Activated CD4-positive, alpha-beta T cell treated with anti-CD3 and anti-CD28 coated beads, Interleukin-2, Interleukin-6, amounts not matched to agents 100 ng/mL and 50 ng/mL, durations not matched to agents 16 hours and 8 hours (primary cell): ENCODE measurements at regions not wholly inside any gene's neighbourhood (a gene's known extent, or its start where the extent isn't known, plus 50 kb on each side); places are given as distances from the start of the nearest gene placed in this dataset.

Source experiments
- DNase-seq: peaks from one replicate; pipeline ENCODE4 v3.0.0-alpha.2; 2020

- no peak for DNase-seq
Measured at GRCh38 chr5:144918371-144918770, 747.7 kb downstream of the KCTD16 start.

GRCh38 chr5:144915452-144915851 is 744.8 kb downstream of the KCTD16 start:
- DNase-seq, result no peak

- no peak for DNase-seq
Measured at GRCh38 chr5:144913661-144914060, 743.0 kb downstream of the KCTD16 start.

GRCh38 chr5:144896473-144896872 is 725.8 kb downstream of the KCTD16 start:
- no peak for DNase-seq

- no peak for DNase-seq
Measured at GRCh38 chr5:144886668-144887067, 716.0 kb downstream of the KCTD16 start.

- DNase-seq, result no peak
Measured at GRCh38 chr5:144882739-144883283, 712.1 kb downstream of the KCTD16 start.

- DNase-seq, result no peak
Measured at GRCh38 chr5:144880513-144880912, 709.8 kb downstream of the KCTD16 start.

- no peak for DNase-seq
Measured at GRCh38 chr5:144876990-144877389, 706.3 kb downstream of the KCTD16 start.

- no peak for DNase-seq
Measured at GRCh38 chr5:144873076-144873475, 702.4 kb downstream of the KCTD16 start.

- DNase-seq, result no peak
Measured at GRCh38 chr5:144864118-144864517, 693.4 kb downstream of the KCTD16 start.

GRCh38 chr5:144857454-144857853 is 686.8 kb downstream of the KCTD16 start:
- no peak for DNase-seq

- no peak for DNase-seq
Measured at GRCh38 chr5:144844086-144844485, 673.4 kb downstream of the KCTD16 start.

- DNase-seq, result no peak
Measured at GRCh38 chr5:144832416-144832815, 661.7 kb downstream of the KCTD16 start.

GRCh38 chr5:144831650-144832049 is 661.0 kb downstream of the KCTD16 start:
- DNase-seq, result no peak

- DNase-seq, result no peak
Measured at GRCh38 chr5:144822503-144822902, 651.8 kb downstream of the KCTD16 start.

- DNase-seq, result no peak
Measured at GRCh38 chr5:144820278-144820677, 649.6 kb downstream of the KCTD16 start.

- DNase-seq, result no peak
Measured at GRCh38 chr5:144815131-144815530, 644.5 kb downstream of the KCTD16 start.

GRCh38 chr5:144812763-144813162 is 642.1 kb downstream of the KCTD16 start:
- DNase-seq, result no peak

- DNase-seq, result no peak
Measured at GRCh38 chr5:144800169-144800568, 629.5 kb downstream of the KCTD16 start.

- DNase-seq, result no peak
Measured at GRCh38 chr5:144798595-144798994, 627.9 kb downstream of the KCTD16 start.

GRCh38 chr5:144794922-144795321 is 624.2 kb downstream of the KCTD16 start:
- DNase-seq, result no peak

GRCh38 chr5:144788556-144788955 is 617.9 kb downstream of the KCTD16 start:
- DNase-seq, result no peak

GRCh38 chr5:144788046-144788445 is 617.4 kb downstream of the KCTD16 start:
- no peak for DNase-seq

GRCh38 chr5:144779368-144779767 is 608.7 kb downstream of the KCTD16 start:
- DNase-seq, result no peak

- DNase-seq, result no peak
Measured at GRCh38 chr5:144778561-144778960, 607.9 kb downstream of the KCTD16 start.

GRCh38 chr5:144774197-144774596 is 603.5 kb downstream of the KCTD16 start:
- no peak for DNase-seq
